SK-N-SH (cell line): ENCODE measurements at regions not wholly inside any gene's neighbourhood (a gene's known extent, or its start where the extent isn't known, plus 50 kb on each side); places are given as distances from the start of the nearest gene placed in this dataset.

Experiments
- CTCF ChIA-PET: fragments of 300-600, 350-600 bp; formaldehyde crosslinking; extraction: SDS; loops from one replicate; lab custom pipeline; 2021; lab: Yijun Ruan, JAX
- POLR2A ChIA-PET: fragments of 350-600 bp; sonication (Branson Sonifier 250); formaldehyde crosslinking; extraction: SDS; loops from one replicate; lab custom pipeline; 2020; ENCODE audit warnings: antibody characterized with exemption, inconsistent platforms; lab: Yijun Ruan, JAX
- DNase-seq: peaks from one replicate; pipeline ENCODE4 v3.0.0; 2012
- H2AFZ ChIP-seq: fragments of 200-600 bp; sonication (generic); 2 replicates; pipeline ENCODE4 v1.8.1; 2016; ENCODE audit warnings: antibody characterized with exemption, mild to moderate bottlenecking, low read depth
- H3F3A ChIP-seq: fragments of 200-600 bp; sonication (generic); replicated peaks from 2 replicates; pipeline ENCODE3; 2016; ENCODE audit warnings: antibody characterized with exemption, mild to moderate bottlenecking; ENCODE audit not compliant: insufficient read depth
- H3K27ac ChIP-seq, 2 experiments: fragments of 200-500 bp in 1 of 2; fragments of 200-600 bp in 1 of 2; sonication (Bioruptor generic) in 1 of 2; sonication (generic), shearing (Covaris generic) in 1 of 2; 2 replicates each; pipeline versions ENCODE4 v1.5.1 to v1.6.1; 2014 to 2016; ENCODE audit warnings: low read depth in 2 of 2, inconsistent platforms in 1 of 2, low read length in 1 of 2, mild to moderate bottlenecking in 1 of 2, mixed read lengths in 1 of 2
- H3K27me3 ChIP-seq: fragments of 200-600 bp; sonication (generic), shearing (Covaris generic); 2 replicates; pipeline ENCODE4 v1.6.1; 2016; ENCODE audit warnings: mixed run types; ENCODE audit not compliant: insufficient read depth
- H3K36me3 ChIP-seq, 2 experiments: fragments of 200-500 bp in 1 of 2; fragments of 200-600 bp in 1 of 2; sonication (Bioruptor generic) in 1 of 2; sonication (generic) in 1 of 2; replicated peaks in 1 of 2; 2 replicates each; pipeline versions ENCODE3 to v1.5.1; 2014 to 2016; ENCODE audit warnings: low read length in 1 of 2, mild to moderate bottlenecking in 1 of 2; ENCODE audit not compliant: insufficient read depth in 2 of 2, control insufficient read depth in 1 of 2
- H3K4me1 ChIP-seq, 2 experiments: fragments of 200-500 bp in 1 of 2; fragments of 200-600 bp in 1 of 2; sonication (Bioruptor generic) in 1 of 2; sonication (generic), shearing (Covaris generic) in 1 of 2; 2 replicates each; pipeline versions ENCODE4 v1.5.1 to v1.6.1; 2014 to 2016; ENCODE audit warnings: low read depth in 1 of 2, low read length in 1 of 2, mixed run types in 1 of 2; ENCODE audit not compliant: insufficient read depth in 2 of 2, control insufficient read depth in 1 of 2
- H3K4me2 ChIP-seq: fragments of 200-600 bp; sonication (generic), shearing (Covaris generic); 2 replicates; pipeline ENCODE4 v1.6.1; 2017; ENCODE audit warnings: mixed run types
- H3K4me3 ChIP-seq, 2 experiments: fragments of 200-500 bp in 1 of 2; fragments of 200-600 bp in 1 of 2; sonication (Bioruptor generic) in 1 of 2; sonication (generic), shearing (Covaris generic) in 1 of 2; 2 replicates each; pipeline versions ENCODE4 v1.5.1 to v1.8.1; 2014 to 2016; ENCODE audit warnings: low read depth in 2 of 2, inconsistent platforms in 1 of 2, low read length in 1 of 2, mild to moderate bottlenecking in 1 of 2, mixed read lengths in 1 of 2, moderate library complexity in 1 of 2
- H3K79me2 ChIP-seq: fragments of 200-600 bp; sonication (generic); 2 replicates; pipeline ENCODE4 v1.8.1; 2017; ENCODE audit warnings: mild to moderate bottlenecking; ENCODE audit not compliant: insufficient read depth
- H3K9ac ChIP-seq: fragments of 200-600 bp; sonication (generic); 2 replicates; pipeline ENCODE4 v1.6.1; 2017; ENCODE audit warnings: mixed run types
- H3K9me2 ChIP-seq: fragments of 200-600 bp; sonication (generic); 2 replicates; pipeline ENCODE4 v1.6.1; 2017; ENCODE audit warnings: mixed run types
- H3K9me3 ChIP-seq: fragments of 200-600 bp; sonication (generic); 2 replicates; pipeline ENCODE4 v1.6.1; 2017; ENCODE audit warnings: mixed run types, mild to moderate bottlenecking, moderate library complexity
- H4K20me1 ChIP-seq: fragments of 200-600 bp; sonication (generic); 2 replicates; pipeline ENCODE4 v1.6.1; 2017; ENCODE audit warnings: mild to moderate bottlenecking, mixed run types; ENCODE audit not compliant: insufficient read depth
- ELF1 ChIP-seq: IDR thresholded peaks from 2 replicates; pipeline ENCODE4 v1.4.0; 2012
- EP300 ChIP-seq, 2 experiments: IDR thresholded peaks; 2 replicates each; pipeline versions ENCODE4 v1.4.0 to v1.6.1; 2012; ENCODE audit warnings: borderline replicate concordance in 1 of 2, low read depth in 1 of 2, low read length in 1 of 2
- FOSL2 ChIP-seq: IDR thresholded peaks from 2 replicates; pipeline ENCODE4 v1.4.0; 2012; ENCODE audit warnings: low read depth, mild to moderate bottlenecking, moderate library complexity, borderline replicate concordance
- FOXM1 ChIP-seq: IDR thresholded peaks from 2 replicates; pipeline ENCODE4 v1.4.0; 2012; ENCODE audit warnings: low read depth, mild to moderate bottlenecking
- GATA2 ChIP-seq: sonication (generic); formaldehyde crosslinking; IDR thresholded peaks from 2 replicates; pipeline ENCODE4 v1.5.0; 2020; ENCODE audit warnings: mild to moderate bottlenecking, missing genetic modification reagents
- NFIC ChIP-seq: IDR thresholded peaks from 2 replicates; pipeline ENCODE4 v1.4.0; 2012; ENCODE audit warnings: borderline replicate concordance
- RAD21 ChIP-seq: IDR thresholded peaks from 2 replicates; pipeline ENCODE4 v1.6.1; 2012; ENCODE audit warnings: mild to moderate bottlenecking, low read length
- RXRA ChIP-seq: IDR thresholded peaks from 2 replicates; pipeline ENCODE4 v1.4.0; 2012; ENCODE audit warnings: low read depth, mild to moderate bottlenecking, borderline replicate concordance
- SMC3 ChIP-seq: IDR thresholded peaks from 2 replicates; pipeline ENCODE4 v1.6.1; 2012; ENCODE audit warnings: low read depth, low read length, improper control_type of control experiment
- TCF12 ChIP-seq: IDR thresholded peaks from 2 replicates; pipeline ENCODE4 v1.4.0; 2012
- WGBS: methylation state at CpG from one replicate; pipeline ENCODE4 v1.1.6; 2017; ENCODE audit warnings: low lambda C conversion rate; 5-methylcytosine and 5-hydroxymethylcytosine counted together
- TF ChIP-seq, protein P1 (sequence below): IDR thresholded peaks from 2 replicates; pipeline ENCODE4 v1.4.0; 2012; ENCODE audit warnings: low read depth, borderline replicate concordance
- TF ChIP-seq, protein P2 (sequence below): fragments of 150-350 bp; IDR thresholded peaks from 2 replicates; pipeline ENCODE4 v1.6.1; 2016; ENCODE audit warnings: mild to moderate bottlenecking, low read depth, low read length
- TF ChIP-seq, protein P3 (sequence below): IDR thresholded peaks from 2 replicates; pipeline ENCODE4 v1.4.0; 2012; ENCODE audit warnings: low read depth
- TF ChIP-seq, protein P4 (sequence below): fragments of 200-600 bp; sonication (generic); IDR thresholded peaks from 2 replicates; pipeline ENCODE4 v1.6.1; 2017; ENCODE audit warnings: antibody characterized with exemption, mild to moderate bottlenecking, moderate library complexity

DNA sequence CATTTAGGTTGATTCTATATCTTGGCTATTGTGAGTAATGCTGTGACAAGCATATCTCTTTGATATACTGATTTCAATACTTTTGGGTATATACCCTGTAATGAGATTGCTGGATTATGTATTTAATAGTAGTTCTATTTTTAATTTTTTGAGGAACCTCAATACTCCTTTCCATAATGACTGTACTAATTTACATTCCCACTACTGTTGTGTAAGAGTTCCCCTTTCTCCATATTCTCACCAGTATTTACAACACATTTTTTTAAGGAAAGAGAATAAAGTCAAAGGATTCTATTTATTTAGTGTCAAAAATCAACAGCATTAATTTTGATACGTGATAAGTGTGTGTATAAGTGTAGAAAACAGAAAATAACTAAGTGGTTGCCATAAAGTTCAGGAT lies 356.4 kb upstream of the EDIL3 start:
- Histone ChIP-seq H3K9me3 (no peaks in the 10 kb centered on the region), H3K9ac (no peak overlapping the region), H4K20me1 (no peaks in the 10 kb centered on the region), H3K4me3 (no peak overlapping the region), H3K79me2 (no peaks in the 10 kb centered on the region), H3K4me1 (no peaks in the 10 kb centered on the region), H3K4me2 (no peak overlapping the region), H2AFZ (no peak overlapping the region), H3K9me2 (no peaks in the 10 kb centered on the region), H3K27me3 (no peaks in the 10 kb centered on the region), H3F3A (peaks cover 4% of the 10 kb centered on the region), H3K27ac (no peak overlapping the region), H3K36me3 (no peaks in the 10 kb centered on the region)
- 2% methylated on average over 1 of the region's 1 CpG for WGBS
- POLR2A ChIA-PET = no interaction called here
- no peak for DNase-seq
- CTCF ChIA-PET = no interaction called here
- TF ChIP-seq SMC3 (no peak), EP300 (IDR thresholded peaks at IDR 0.05; ENCODE audit: borderline replicate concordance in 1 of 2, low read depth in 1 of 2, low read length in 1 of 2) (no peak), RXRA (no peak), RAD21 (no peak), FOXM1 (no peak), NFIC (no peak), GATA2 (CRISPR knock-in tag) (no peak)
- TF ChIP-seq, protein P1, sequence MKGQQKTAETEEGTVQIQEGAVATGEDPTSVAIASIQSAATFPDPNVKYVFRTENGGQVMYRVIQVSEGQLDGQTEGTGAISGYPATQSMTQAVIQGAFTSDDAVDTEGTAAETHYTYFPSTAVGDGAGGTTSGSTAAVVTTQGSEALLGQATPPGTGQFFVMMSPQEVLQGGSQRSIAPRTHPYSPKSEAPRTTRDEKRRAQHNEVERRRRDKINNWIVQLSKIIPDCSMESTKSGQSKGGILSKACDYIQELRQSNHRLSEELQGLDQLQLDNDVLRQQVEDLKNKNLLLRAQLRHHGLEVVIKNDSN = no peak
- TF ChIP-seq, protein P2, sequence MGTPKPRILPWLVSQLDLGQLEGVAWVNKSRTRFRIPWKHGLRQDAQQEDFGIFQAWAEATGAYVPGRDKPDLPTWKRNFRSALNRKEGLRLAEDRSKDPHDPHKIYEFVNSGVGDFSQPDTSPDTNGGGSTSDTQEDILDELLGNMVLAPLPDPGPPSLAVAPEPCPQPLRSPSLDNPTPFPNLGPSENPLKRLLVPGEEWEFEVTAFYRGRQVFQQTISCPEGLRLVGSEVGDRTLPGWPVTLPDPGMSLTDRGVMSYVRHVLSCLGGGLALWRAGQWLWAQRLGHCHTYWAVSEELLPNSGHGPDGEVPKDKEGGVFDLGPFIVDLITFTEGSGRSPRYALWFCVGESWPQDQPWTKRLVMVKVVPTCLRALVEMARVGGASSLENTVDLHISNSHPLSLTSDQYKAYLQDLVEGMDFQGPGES = no peak

DNA sequence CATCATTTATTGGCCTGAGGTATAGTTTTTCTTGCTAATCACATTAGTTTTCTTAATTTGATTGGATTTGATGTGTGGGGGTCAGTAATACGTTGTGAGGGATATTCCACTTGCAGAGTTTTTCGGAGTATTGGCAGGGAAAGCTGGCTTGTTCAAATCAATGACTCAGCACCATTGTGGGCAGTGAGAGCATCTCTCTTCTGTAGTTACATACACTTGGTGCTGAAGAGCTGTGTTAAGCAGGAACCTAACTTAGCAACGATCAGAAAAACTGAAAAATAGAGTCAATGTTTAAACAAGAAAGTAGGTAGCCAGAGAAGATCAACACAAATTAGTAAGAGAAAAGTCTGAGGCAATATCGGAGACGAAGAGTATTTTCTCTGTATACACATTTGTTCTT lies 344.6 kb upstream of the EDIL3 start:
- H3K9me2 ChIP-seq = no peaks in the 10 kb centered on the region
- POLR2A ChIA-PET = no interaction called here
- no peaks in the 10 kb centered on the region for H3K79me2 ChIP-seq
- no peaks in the 10 kb centered on the region for H3K9me3 ChIP-seq
- H3K4me2 ChIP-seq = no peak overlapping the region
- no peaks in the 10 kb centered on the region for H3K27me3 ChIP-seq
- no peak overlapping the region for H3K9ac ChIP-seq
- TF ChIP-seq, protein P2 = no peak
- TF ChIP-seq FOXM1 = no peak
- no peak for TF ChIP-seq ELF1
- TF ChIP-seq, protein P3, sequence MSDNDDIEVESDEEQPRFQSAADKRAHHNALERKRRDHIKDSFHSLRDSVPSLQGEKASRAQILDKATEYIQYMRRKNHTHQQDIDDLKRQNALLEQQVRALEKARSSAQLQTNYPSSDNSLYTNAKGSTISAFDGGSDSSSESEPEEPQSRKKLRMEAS = no peak
- TF ChIP-seq RAD21 = no peak
- TF ChIP-seq, protein P4, sequence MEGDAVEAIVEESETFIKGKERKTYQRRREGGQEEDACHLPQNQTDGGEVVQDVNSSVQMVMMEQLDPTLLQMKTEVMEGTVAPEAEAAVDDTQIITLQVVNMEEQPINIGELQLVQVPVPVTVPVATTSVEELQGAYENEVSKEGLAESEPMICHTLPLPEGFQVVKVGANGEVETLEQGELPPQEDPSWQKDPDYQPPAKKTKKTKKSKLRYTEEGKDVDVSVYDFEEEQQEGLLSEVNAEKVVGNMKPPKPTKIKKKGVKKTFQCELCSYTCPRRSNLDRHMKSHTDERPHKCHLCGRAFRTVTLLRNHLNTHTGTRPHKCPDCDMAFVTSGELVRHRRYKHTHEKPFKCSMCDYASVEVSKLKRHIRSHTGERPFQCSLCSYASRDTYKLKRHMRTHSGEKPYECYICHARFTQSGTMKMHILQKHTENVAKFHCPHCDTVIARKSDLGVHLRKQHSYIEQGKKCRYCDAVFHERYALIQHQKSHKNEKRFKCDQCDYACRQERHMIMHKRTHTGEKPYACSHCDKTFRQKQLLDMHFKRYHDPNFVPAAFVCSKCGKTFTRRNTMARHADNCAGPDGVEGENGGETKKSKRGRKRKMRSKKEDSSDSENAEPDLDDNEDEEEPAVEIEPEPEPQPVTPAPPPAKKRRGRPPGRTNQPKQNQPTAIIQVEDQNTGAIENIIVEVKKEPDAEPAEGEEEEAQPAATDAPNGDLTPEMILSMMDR = no peak
- no peak for TF ChIP-seq TCF12
- no peak for TF ChIP-seq FOSL2
- no peak for TF ChIP-seq RXRA
- TF ChIP-seq, all 33 proteins: peak for 0
- H4K20me1 ChIP-seq = no peaks in the 10 kb centered on the region
- no peaks in the 10 kb centered on the region for H3F3A ChIP-seq
- no peak overlapping the region for H2AFZ ChIP-seq
- H3K4me3 ChIP-seq = no peak overlapping the region
- no peak overlapping the region for H3K27ac ChIP-seq
- 38% methylated on average over 5 of the region's 5 CpGs for WGBS
- no peak for DNase-seq
- CTCF ChIA-PET = interaction anchor here (0.5 kb wide), 1 partner anchor 979 kb away, joined by 4 read pairs; no protein-coding TSS in a partner anchor
- no peaks in the 10 kb centered on the region for H3K4me1 ChIP-seq
- H3K36me3 ChIP-seq = no peaks in the 10 kb centered on the region
